Mesothelial cell of epicardium (in vitro differentiated cells): ENCODE measurements at regions not wholly inside any gene's neighbourhood (a gene's known extent, or its start where the extent isn't known, plus 50 kb on each side); places are given as distances from the start of the nearest gene placed in this dataset.

Experiments
- DNase-seq, 2 experiments: peaks; one replicate each; pipeline ENCODE4 v3.0.0; 2021; ENCODE audit warnings: low spot score in 2 of 2; ENCODE audit not compliant: unreplicated experiment in 2 of 2
- H3K27ac Mint-ChIP-seq: 2 replicates; pipeline ENCODE4 v1.8.0; 2021; ENCODE audit warnings: mixed read lengths
- H3K27me3 Mint-ChIP-seq: 2 replicates; pipeline ENCODE4 v1.8.0; 2021; ENCODE audit warnings: low read depth, mixed read lengths
- H3K36me3 Mint-ChIP-seq: 2 replicates; pipeline ENCODE4 v1.8.0; 2021; ENCODE audit warnings: mixed read lengths
- H3K4me1 Mint-ChIP-seq: 2 replicates; pipeline ENCODE4 v1.8.0; 2021; ENCODE audit warnings: mixed read lengths
- H3K4me3 Mint-ChIP-seq: 2 replicates; pipeline ENCODE4 v1.8.0; 2021; ENCODE audit warnings: mild to moderate bottlenecking, moderate library complexity, mixed read lengths
- H3K9me3 Mint-ChIP-seq: 2 replicates; pipeline ENCODE4 v1.8.0; 2021; ENCODE audit warnings: mixed read lengths
- TF ChIP-seq, protein P1 (sequence below): fragments of 200-600 bp; sonication (generic); IDR thresholded peaks from one replicate; pipeline ENCODE4 v1.5.0; 2021; ENCODE audit warnings: antibody characterized with exemption; ENCODE audit not compliant: unreplicated experiment

DNA sequence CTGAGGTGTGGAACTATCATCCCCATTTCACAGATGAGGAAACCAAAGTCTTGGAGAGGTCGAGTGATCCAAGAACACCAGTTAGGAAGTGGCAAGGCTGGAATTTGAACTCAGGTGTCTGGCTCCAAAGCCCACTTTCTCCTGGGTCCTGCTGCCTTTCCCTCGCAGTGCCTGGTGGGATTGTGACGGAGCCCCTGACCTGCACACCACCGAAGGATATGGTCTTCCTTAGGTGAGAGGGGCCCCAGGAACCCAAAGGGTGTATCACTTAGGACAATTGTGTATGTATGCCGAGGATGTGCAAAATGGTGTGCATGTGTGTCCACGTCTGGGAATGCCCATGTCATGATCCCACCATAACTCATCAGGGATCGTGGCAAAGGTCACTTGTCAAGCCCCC is 392.7 kb downstream of the MATN1 start:
- H3K4me1 Mint-ChIP-seq: no peaks in the 10 kb centered on the region
- TF ChIP-seq, protein P1, sequence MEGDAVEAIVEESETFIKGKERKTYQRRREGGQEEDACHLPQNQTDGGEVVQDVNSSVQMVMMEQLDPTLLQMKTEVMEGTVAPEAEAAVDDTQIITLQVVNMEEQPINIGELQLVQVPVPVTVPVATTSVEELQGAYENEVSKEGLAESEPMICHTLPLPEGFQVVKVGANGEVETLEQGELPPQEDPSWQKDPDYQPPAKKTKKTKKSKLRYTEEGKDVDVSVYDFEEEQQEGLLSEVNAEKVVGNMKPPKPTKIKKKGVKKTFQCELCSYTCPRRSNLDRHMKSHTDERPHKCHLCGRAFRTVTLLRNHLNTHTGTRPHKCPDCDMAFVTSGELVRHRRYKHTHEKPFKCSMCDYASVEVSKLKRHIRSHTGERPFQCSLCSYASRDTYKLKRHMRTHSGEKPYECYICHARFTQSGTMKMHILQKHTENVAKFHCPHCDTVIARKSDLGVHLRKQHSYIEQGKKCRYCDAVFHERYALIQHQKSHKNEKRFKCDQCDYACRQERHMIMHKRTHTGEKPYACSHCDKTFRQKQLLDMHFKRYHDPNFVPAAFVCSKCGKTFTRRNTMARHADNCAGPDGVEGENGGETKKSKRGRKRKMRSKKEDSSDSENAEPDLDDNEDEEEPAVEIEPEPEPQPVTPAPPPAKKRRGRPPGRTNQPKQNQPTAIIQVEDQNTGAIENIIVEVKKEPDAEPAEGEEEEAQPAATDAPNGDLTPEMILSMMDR: no peak
- H3K4me3 Mint-ChIP-seq: no peak overlapping the region
- peaks cover 23% of the 10 kb centered on the region for H3K27me3 Mint-ChIP-seq
- no peak overlapping the region for H3K27ac Mint-ChIP-seq
- no peak for DNase-seq
- no peaks in the 10 kb centered on the region for H3K9me3 Mint-ChIP-seq
- H3K36me3 Mint-ChIP-seq: no peaks in the 10 kb centered on the region

DNA sequence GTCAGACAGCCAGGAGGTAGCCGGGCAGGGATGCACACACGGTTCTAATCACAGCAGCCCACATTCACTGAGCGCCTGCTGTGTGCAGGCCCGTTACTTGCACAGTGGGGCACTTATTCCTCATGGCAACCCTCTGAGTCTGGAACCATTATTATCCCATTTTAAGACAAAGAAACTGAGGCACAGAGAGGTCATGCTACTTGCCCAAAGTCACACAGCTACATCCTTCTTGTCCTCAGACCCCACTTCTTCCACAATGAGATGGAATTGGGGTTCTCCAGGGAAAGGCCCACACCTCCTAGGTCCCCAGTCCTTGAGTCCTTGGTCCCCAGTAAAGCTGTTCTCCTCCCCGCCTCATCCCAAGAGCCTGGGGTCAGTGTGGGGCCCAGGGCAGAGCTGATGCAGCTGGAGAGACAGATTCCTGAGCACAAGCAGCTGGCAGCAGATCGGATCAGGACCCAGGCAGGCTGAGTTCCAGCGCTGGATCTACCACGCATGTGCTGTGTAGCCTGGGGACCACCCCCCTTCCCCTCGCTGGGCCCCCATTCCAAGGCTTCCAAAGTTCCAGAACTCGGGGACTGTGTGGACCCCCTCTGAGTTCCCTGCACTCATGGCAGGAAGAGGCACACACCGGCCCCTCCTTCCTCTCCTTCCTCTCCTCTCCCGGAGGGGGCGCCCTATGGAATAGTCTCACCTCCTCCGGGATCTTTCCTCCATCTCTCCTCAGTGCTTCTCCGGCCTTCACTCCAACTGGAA is 393.4 kb downstream of the MATN1 start:
- no peaks in the 10 kb centered on the region for H3K36me3 Mint-ChIP-seq
- peaks cover 23% of the 10 kb centered on the region for H3K27me3 Mint-ChIP-seq
- H3K9me3 Mint-ChIP-seq: no peaks in the 10 kb centered on the region
- H3K4me3 Mint-ChIP-seq: no peak overlapping the region
- no peaks in the 10 kb centered on the region for H3K4me1 Mint-ChIP-seq
- TF ChIP-seq, protein P1: no peak
- H3K27ac Mint-ChIP-seq: no peak overlapping the region
- DNase-seq: no peak

DNA sequence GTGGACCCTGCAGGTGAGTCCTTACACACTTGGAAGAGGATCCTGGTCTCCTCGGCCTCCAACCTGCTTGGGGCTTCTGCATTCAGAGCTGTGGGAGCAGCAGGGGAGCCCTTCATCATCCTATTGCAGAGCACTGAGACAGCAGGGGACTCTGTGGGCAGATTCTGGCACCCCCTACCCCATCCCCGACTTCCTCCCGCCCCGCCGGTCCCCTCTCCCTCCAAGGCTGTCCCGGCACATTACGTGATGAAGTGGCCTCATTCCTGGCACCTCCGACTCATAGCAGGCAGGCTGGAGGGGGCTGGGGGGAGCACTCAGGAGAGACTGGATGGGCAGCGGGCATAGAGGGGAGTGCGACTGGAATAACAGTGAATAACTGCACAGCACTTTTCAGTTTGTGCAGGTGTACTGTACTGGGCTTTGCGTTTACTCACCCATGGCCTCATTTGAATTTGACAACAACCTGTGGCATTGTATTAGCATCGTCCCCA is 394.1 kb downstream of the MATN1 start:
- Mint-ChIP-seq H3K36me3 (no peaks in the 10 kb centered on the region), H3K9me3 (no peaks in the 10 kb centered on the region), H3K4me1 (no peaks in the 10 kb centered on the region), H3K27ac (no peak overlapping the region), H3K4me3 (no peak overlapping the region), H3K27me3 (peaks cover 23% of the 10 kb centered on the region)
- DNase-seq: no peak
- TF ChIP-seq, protein P1: no peak

DNA sequence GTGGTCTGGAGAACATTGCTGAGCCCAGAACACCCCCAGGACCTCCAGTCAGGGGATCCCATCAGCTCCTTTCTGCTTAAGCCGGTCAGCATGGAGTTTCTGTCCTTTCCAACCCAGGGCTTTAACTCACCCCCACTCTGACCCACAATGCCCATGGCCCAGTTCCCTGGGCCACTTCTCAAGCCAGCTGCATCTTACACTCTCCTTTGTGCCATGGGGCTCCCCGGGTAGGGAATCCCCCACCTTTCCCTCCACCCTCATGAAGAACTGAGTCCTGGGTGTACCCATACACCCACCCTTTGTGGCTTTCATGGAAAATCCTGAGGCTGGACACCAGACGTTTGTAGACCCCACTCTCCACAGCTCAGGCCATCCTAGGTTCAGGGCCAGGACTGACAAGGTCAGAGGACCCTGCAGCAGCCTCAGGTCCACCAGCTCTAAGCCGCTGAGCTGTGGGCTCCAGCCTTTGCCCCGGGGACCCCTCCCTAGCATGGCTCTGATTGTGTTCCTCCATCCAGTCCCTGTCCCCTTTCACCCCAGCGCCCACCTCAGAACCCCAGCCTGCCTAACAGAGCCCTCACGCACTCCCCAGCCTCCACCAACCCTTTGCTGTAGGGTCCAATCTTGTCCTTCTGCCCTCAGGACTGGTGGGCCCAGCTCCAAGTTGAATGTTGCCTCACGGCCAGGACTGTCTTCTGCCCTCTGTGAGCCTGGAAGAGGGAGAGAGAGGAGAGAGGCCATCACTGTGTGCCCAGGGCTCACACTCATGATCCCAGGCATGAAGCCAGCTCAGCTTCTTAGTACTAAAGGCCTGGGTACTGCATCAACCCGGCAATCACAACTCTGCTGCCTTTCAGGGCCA is 394.8 kb downstream of the MATN1 start:
- Mint-ChIP-seq H3K9me3 (no peaks in the 10 kb centered on the region), H3K4me3 (no peak overlapping the region), H3K4me1 (no peaks in the 10 kb centered on the region), H3K36me3 (no peaks in the 10 kb centered on the region), H3K27me3 (peaks cover 23% of the 10 kb centered on the region), H3K27ac (no peak overlapping the region)
- TF ChIP-seq, protein P1: no peak
- peak in 1 of 2 experiments; percentile 21 for DNase-seq

DNA sequence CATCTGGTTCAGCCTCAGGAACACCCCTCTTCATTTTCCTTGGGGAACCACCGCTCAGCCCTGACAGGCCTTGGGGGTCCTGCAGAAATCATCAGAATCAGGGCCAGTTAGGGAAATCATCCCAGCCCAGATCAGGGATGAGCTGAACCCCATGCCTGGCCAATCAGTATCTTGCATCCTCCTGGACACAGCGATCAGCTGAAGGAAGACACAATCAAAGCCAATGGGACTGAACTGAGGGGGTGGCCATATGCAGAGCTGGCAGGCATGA is 395.4 kb downstream of the MATN1 start:
- Mint-ChIP-seq H3K27me3 (peaks cover 25% of the 10 kb centered on the region), H3K4me1 (no peaks in the 10 kb centered on the region), H3K4me3 (no peak overlapping the region), H3K36me3 (no peaks in the 10 kb centered on the region), H3K9me3 (no peaks in the 10 kb centered on the region), H3K27ac (no peak overlapping the region)
- TF ChIP-seq, protein P1: no peak
- DNase-seq: peak in 1 of 2 experiments; percentile 13
